ENCODE measurements at regions not wholly inside any gene's neighbourhood (a gene's known extent, or its start where the extent isn't known, plus 50 kb on each side); places are given as distances from the start of the nearest gene placed in this dataset.

DNA sequence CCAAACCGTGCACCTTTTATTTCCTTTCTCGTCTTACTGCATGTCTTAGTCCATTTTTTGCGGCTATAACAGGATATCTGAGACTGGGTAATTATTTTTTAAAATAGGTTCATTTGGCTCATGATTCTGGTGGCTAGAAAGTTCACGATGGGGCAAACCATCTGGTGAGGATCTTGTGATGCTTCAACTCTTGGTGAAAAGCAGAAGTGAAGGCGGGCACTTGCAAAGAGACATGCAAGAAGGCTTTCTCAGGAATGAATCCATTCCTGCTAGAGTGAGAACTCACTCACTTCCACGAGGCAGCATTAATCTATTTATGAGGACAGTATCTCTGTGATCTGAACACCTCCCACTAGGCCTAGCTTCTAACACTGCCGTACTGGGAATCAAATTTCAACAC lies 327.1 kb upstream of the RBMS1 start:
- Histone ChIP-seq H4K20me1 (ENCODE audit: insufficient read depth, low read length) (no peaks in the 10 kb centered on the region), H3K4me3 (ENCODE audit: low read depth, low read length, poor library complexity, severe bottlenecking) (no peak overlapping the region), H2AFZ (ENCODE audit: low read length) (no peak overlapping the region), H3K4me2 (ENCODE audit: low read length) (no peak overlapping the region), H3K9me3 (ENCODE audit: low read length) (no peaks in the 10 kb centered on the region), H3K27ac (ENCODE audit: low read depth, low read length, poor library complexity, severe bottlenecking) (no peak overlapping the region), H3K79me2 (ENCODE audit: insufficient read depth, low read length) (no peaks in the 10 kb centered on the region), H3K9me2 (ENCODE audit: low read depth, low read length) (no peaks in the 10 kb centered on the region), H3F3A (ENCODE audit: insufficient read depth, low read length) (no peaks in the 10 kb centered on the region), H3K9ac (ENCODE audit: low read length) (no peak overlapping the region), H3K36me3 (ENCODE audit: insufficient read depth, low read length) (no peaks in the 10 kb centered on the region), H3K4me1 (ENCODE audit: insufficient read depth, low read length, severe bottlenecking) (no peaks in the 10 kb centered on the region), H3K27me3 (ENCODE audit: insufficient read depth, low read length) (no peaks in the 10 kb centered on the region)
- TF ChIP-seq EZH2 (IDR thresholded peaks at IDR 0.05; ENCODE audit: borderline replicate concordance, low read length), result no peak
- TF ChIP-seq CTCF (IDR thresholded peaks at IDR 0.05; ENCODE audit: low read length), result no peak

DNA sequence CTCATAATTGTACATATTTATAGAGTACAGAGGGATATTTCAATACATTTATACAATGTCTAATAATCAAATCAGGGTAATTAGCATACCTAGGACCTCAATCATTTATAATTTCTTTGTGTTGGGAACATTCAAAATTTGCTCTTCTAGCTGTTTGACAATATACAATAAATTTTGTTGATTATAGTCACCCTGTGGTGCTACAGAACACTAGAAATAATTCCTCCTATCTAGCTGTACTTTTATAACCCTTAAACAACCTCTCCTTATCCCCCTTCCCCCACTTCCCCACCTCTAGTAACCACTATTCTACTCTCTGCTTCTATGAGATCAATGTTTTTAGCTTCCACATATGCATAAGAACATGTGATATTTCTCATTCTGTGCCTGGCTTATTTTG lies 328.4 kb upstream of the RBMS1 start:
- Histone ChIP-seq H4K20me1 (ENCODE audit: insufficient read depth, low read length) (no peaks in the 10 kb centered on the region), H3K27me3 (ENCODE audit: insufficient read depth, low read length) (no peaks in the 10 kb centered on the region), H3K4me3 (ENCODE audit: low read depth, low read length, poor library complexity, severe bottlenecking) (no peak overlapping the region), H3K27ac (ENCODE audit: low read depth, low read length, poor library complexity, severe bottlenecking) (no peak overlapping the region), H3K4me1 (ENCODE audit: insufficient read depth, low read length, severe bottlenecking) (no peaks in the 10 kb centered on the region), H3K9ac (ENCODE audit: low read length) (no peak overlapping the region), H3K36me3 (ENCODE audit: insufficient read depth, low read length) (no peaks in the 10 kb centered on the region), H2AFZ (ENCODE audit: low read length) (no peak overlapping the region), H3K4me2 (ENCODE audit: low read length) (no peak overlapping the region), H3K9me2 (ENCODE audit: low read depth, low read length) (no peaks in the 10 kb centered on the region), H3K9me3 (ENCODE audit: low read length) (no peaks in the 10 kb centered on the region), H3K79me2 (ENCODE audit: insufficient read depth, low read length) (no peaks in the 10 kb centered on the region), H3F3A (ENCODE audit: insufficient read depth, low read length) (no peaks in the 10 kb centered on the region)
- TF ChIP-seq CTCF (IDR thresholded peaks at IDR 0.05; ENCODE audit: low read length) (no peak), EZH2 (IDR thresholded peaks at IDR 0.05; ENCODE audit: borderline replicate concordance, low read length) (no peak)

DNA sequence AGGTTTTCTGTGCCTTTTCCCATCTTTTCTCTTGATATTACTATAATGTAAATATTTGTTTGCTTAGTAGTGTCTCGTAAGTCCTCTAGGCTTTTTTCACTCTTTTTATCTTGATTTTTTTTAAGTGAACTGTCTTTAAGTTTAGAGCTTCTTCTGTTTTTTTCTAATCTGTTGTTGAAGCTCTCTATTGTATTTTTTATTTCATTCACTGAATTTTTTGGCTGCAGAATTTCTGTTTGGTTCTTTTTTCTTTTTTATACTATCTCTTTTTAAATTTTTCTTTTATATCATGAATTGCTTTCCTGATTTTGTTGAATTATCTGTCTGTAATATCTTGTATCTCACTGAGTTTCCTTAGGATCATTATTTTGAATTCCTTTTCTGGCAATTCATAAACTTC lies 331.8 kb upstream of the RBMS1 start:
- Histone ChIP-seq H3K79me2 (ENCODE audit: insufficient read depth, low read length) (no peaks in the 10 kb centered on the region), H3K4me1 (ENCODE audit: insufficient read depth, low read length, severe bottlenecking) (no peaks in the 10 kb centered on the region), H3K9me3 (ENCODE audit: low read length) (no peaks in the 10 kb centered on the region), H3F3A (ENCODE audit: insufficient read depth, low read length) (no peaks in the 10 kb centered on the region), H4K20me1 (ENCODE audit: insufficient read depth, low read length) (no peaks in the 10 kb centered on the region), H3K27ac (ENCODE audit: low read depth, low read length, poor library complexity, severe bottlenecking) (no peak overlapping the region), H3K36me3 (ENCODE audit: insufficient read depth, low read length) (no peaks in the 10 kb centered on the region), H3K4me2 (ENCODE audit: low read length) (no peak overlapping the region), H3K27me3 (ENCODE audit: insufficient read depth, low read length) (no peaks in the 10 kb centered on the region), H2AFZ (ENCODE audit: low read length) (no peak overlapping the region), H3K4me3 (ENCODE audit: low read depth, low read length, poor library complexity, severe bottlenecking) (no peak overlapping the region), H3K9me2 (ENCODE audit: low read depth, low read length) (no peaks in the 10 kb centered on the region), H3K9ac (ENCODE audit: low read length) (no peak overlapping the region)
- no peak for TF ChIP-seq CTCF (IDR thresholded peaks at IDR 0.05; ENCODE audit: low read length)
